Neural cell (in vitro differentiated cells): ENCODE measurements at regions not wholly inside any gene's neighbourhood (a gene's known extent, or its start where the extent isn't known, plus 50 kb on each side); places are given as distances from the start of the nearest gene placed in this dataset.

ENCODE experiments used
- H2AFZ ChIP-seq: fragments of 200-600, 300-800 bp; sonication (generic), shearing (Covaris generic); 2 replicates; pipeline ENCODE4 v1.6.0; 2014; ENCODE audit warnings: low read depth, mild to moderate bottlenecking, antibody characterized with exemption, low read length, moderate library complexity
- H3F3A ChIP-seq: fragments of 200-600 bp; shearing (Covaris generic); 2 replicates; pipeline ENCODE4 v1.6.1; 2016; ENCODE audit warnings: mild to moderate bottlenecking, moderate library complexity, mixed read lengths, antibody characterized with exemption, low read length; ENCODE audit not compliant: insufficient read depth, poor library complexity, severe bottlenecking
- H3K27ac ChIP-seq: fragments of 200-600, 300-800 bp; sonication (generic), shearing (Covaris generic); 2 replicates; pipeline ENCODE4 v1.5.1; 2014; ENCODE audit warnings: mild to moderate bottlenecking, low read length, moderate library complexity
- H3K27me3 ChIP-seq: fragments of 300-800, 200-600 bp; sonication (generic), shearing (Covaris generic); 2 replicates; pipeline ENCODE4 v1.6.0; 2014; ENCODE audit warnings: mild to moderate bottlenecking, low read depth, low read length, moderate library complexity; ENCODE audit not compliant: insufficient read depth
- H3K36me3 ChIP-seq: fragments of 300-800, 200-600 bp; sonication (generic), shearing (Covaris generic); 2 replicates; pipeline ENCODE4 v1.5.1; 2014; ENCODE audit warnings: mild to moderate bottlenecking, antibody characterized with exemption, low read length, moderate library complexity; ENCODE audit not compliant: insufficient read depth
- H3K4me2 ChIP-seq: fragments of 300-800, 200-600 bp; sonication (generic), shearing (Covaris generic); 2 replicates; pipeline ENCODE4 v1.6.0; 2014; ENCODE audit warnings: mild to moderate bottlenecking, low read length
- H3K4me3 ChIP-seq: fragments of 300-800, 200-600 bp; sonication (generic), shearing (Covaris generic); 2 replicates; pipeline ENCODE4 v1.5.1; 2014; ENCODE audit warnings: mild to moderate bottlenecking, low read length, moderate library complexity
- H3K79me2 ChIP-seq: fragments of 200-600 bp; shearing (Covaris generic); replicated peaks from 2 replicates; pipeline ENCODE4 v1.6.0; 2014; ENCODE audit warnings: mild to moderate bottlenecking, low read length, moderate library complexity; ENCODE audit not compliant: insufficient read depth
- H3K9ac ChIP-seq: fragments of 300-800, 200-600 bp; sonication (generic), shearing (Covaris generic); 2 replicates; pipeline ENCODE4 v1.6.1; 2016; ENCODE audit warnings: mild to moderate bottlenecking, low read length, mixed read lengths
- H3K9me2 ChIP-seq: fragments of 200-600 bp; shearing (Covaris generic); 2 replicates; pipeline ENCODE4 v1.6.1; 2016; ENCODE audit warnings: mild to moderate bottlenecking, low read length, mixed read lengths; ENCODE audit not compliant: insufficient read depth
- H3K9me3 ChIP-seq: fragments of 200-600, 300-800 bp; sonication (generic), shearing (Covaris generic); 2 replicates; pipeline ENCODE4 v1.6.1; 2016; ENCODE audit warnings: mild to moderate bottlenecking, mixed run types, low read length, moderate library complexity, mixed read lengths
- H4K20me1 ChIP-seq: fragments of 200-600 bp; shearing (Covaris generic); 2 replicates; pipeline ENCODE4 v1.6.1; 2016; ENCODE audit warnings: mild to moderate bottlenecking, mixed run types; ENCODE audit not compliant: insufficient read depth
- CTCF ChIP-seq: fragments of 450-650 bp; IDR thresholded peaks from 2 replicates; pipeline ENCODE4 v1.5.1; 2014; ENCODE audit warnings: antibody characterized with exemption, mild to moderate bottlenecking, moderate library complexity; ENCODE audit not compliant: poor library complexity, severe bottlenecking
- EP300 ChIP-seq: fragments of 450-650 bp; conservative IDR thresholded peaks from 2 replicates; pipeline ENCODE4 v1.6.1; 2014; ENCODE audit warnings: antibody characterized with exemption, mild to moderate bottlenecking, moderate library complexity; ENCODE audit not compliant: poor library complexity, severe bottlenecking
- EZH2 ChIP-seq: fragments of 200-600, 300-800 bp; shearing (Covaris generic), sonication (generic); IDR thresholded peaks from 2 replicates; pipeline ENCODE4 v1.6.1; 2014; ENCODE audit warnings: antibody characterized with exemption, low read length, borderline replicate concordance, mild to moderate bottlenecking; ENCODE audit not compliant: insufficient read depth, poor library complexity, severe bottlenecking
- MXI1 ChIP-seq: fragments of 450-650 bp; conservative IDR thresholded peaks from 2 replicates; pipeline ENCODE4 v1.6.1; 2014; ENCODE audit warnings: antibody characterized with exemption, mild to moderate bottlenecking; ENCODE audit not compliant: poor library complexity, severe bottlenecking
- POLR2AphosphoS5 ChIP-seq: IDR thresholded peaks from 2 replicates; pipeline ENCODE4 v1.6.1; 2012
- RAD21 ChIP-seq: fragments of 450-650 bp; conservative IDR thresholded peaks from 2 replicates; pipeline ENCODE4 v1.6.1; 2014; ENCODE audit warnings: antibody characterized with exemption, mild to moderate bottlenecking, moderate library complexity
- SMC3 ChIP-seq: fragments of 450-650 bp; conservative IDR thresholded peaks from 2 replicates; pipeline ENCODE4 v1.6.1; 2014; ENCODE audit warnings: antibody characterized with exemption, mild to moderate bottlenecking, moderate library complexity; ENCODE audit not compliant: poor library complexity
- TAF1 ChIP-seq: IDR thresholded peaks from 2 replicates; pipeline ENCODE4 v1.6.1; 2012; ENCODE audit warnings: low read depth
- TF ChIP-seq, protein P1 (sequence below): IDR thresholded peaks from 2 replicates; pipeline ENCODE4 v1.6.1; 2012; ENCODE audit warnings: borderline replicate concordance

- no peaks in the 10 kb centered on the region for H3K9me2 ChIP-seq
- H3F3A ChIP-seq: no peaks in the 10 kb centered on the region
- H3K79me2 ChIP-seq: no peaks in the 10 kb centered on the region
- H3K4me2 ChIP-seq: no peak overlapping the region
- no peaks in the 10 kb centered on the region for H4K20me1 ChIP-seq
- H3K27me3 ChIP-seq: no peaks in the 10 kb centered on the region
- H3K9me3 ChIP-seq: no peaks in the 10 kb centered on the region
- no peak overlapping the region for H2AFZ ChIP-seq
- no peak for TF ChIP-seq EP300
- TF ChIP-seq RAD21: no peak
- no peak for TF ChIP-seq SMC3
- TF ChIP-seq CTCF: no peak
- TF ChIP-seq EZH2: no peak
- TF ChIP-seq, protein P1, sequence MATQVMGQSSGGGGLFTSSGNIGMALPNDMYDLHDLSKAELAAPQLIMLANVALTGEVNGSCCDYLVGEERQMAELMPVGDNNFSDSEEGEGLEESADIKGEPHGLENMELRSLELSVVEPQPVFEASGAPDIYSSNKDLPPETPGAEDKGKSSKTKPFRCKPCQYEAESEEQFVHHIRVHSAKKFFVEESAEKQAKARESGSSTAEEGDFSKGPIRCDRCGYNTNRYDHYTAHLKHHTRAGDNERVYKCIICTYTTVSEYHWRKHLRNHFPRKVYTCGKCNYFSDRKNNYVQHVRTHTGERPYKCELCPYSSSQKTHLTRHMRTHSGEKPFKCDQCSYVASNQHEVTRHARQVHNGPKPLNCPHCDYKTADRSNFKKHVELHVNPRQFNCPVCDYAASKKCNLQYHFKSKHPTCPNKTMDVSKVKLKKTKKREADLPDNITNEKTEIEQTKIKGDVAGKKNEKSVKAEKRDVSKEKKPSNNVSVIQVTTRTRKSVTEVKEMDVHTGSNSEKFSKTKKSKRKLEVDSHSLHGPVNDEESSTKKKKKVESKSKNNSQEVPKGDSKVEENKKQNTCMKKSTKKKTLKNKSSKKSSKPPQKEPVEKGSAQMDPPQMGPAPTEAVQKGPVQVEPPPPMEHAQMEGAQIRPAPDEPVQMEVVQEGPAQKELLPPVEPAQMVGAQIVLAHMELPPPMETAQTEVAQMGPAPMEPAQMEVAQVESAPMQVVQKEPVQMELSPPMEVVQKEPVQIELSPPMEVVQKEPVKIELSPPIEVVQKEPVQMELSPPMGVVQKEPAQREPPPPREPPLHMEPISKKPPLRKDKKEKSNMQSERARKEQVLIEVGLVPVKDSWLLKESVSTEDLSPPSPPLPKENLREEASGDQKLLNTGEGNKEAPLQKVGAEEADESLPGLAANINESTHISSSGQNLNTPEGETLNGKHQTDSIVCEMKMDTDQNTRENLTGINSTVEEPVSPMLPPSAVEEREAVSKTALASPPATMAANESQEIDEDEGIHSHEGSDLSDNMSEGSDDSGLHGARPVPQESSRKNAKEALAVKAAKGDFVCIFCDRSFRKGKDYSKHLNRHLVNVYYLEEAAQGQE: no peak
- no peak for TF ChIP-seq MXI1
- H3K36me3 ChIP-seq: no peaks in the 10 kb centered on the region
- no peak overlapping the region for H3K4me3 ChIP-seq
- H3K27ac ChIP-seq: no peak overlapping the region
- no peak overlapping the region for H3K9ac ChIP-seq
These were observed 230.7 kb downstream of the DEPDC1B start for GRCh38 chr5:60469286-60469685.

DNA sequence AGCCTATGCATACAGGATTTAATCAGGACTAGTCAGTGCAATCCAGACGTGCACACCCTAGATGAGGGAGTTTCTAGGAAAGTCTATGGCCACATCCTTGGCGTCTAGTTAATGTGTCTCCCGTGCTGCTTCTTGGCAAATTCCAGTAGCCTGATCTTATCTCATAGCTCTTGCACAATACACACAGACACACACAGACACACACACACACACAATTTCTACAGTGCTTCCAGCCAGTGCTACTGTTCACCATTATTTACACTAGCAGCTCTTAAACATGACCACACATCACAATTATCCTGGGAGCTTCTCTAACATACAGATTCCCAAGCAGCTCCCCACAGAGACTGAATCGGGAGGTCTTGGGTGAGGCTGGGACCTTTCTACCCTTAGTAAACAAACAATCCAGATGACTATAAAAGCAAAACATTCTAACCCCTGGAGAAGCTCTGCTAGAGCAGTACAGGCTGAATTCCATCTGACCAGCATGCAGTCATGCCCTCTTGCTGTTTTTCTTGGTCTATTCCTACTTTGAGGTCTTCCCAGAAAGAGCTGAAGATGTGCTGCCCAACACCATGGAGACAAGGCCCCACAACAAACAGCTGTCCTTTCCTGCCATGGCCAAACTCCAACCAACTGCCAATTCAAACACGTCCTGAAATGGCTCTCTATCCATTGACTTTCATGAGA lies 236.6 kb downstream of the DEPDC1B start:
- no peaks in the 10 kb centered on the region for H3K9me3 ChIP-seq
- no peaks in the 10 kb centered on the region for H3K9me2 ChIP-seq
- no peaks in the 10 kb centered on the region for H4K20me1 ChIP-seq
- H3K27me3 ChIP-seq: no peaks in the 10 kb centered on the region
- no peaks in the 10 kb centered on the region for H3K36me3 ChIP-seq
- no peaks in the 10 kb centered on the region for H3K79me2 ChIP-seq
- H3K9ac ChIP-seq: no peak overlapping the region
- no peaks in the 10 kb centered on the region for H3F3A ChIP-seq
- no peak overlapping the region for H2AFZ ChIP-seq
- no peak overlapping the region for H3K4me2 ChIP-seq
- no peak overlapping the region for H3K27ac ChIP-seq
- no peak for TF ChIP-seq SMC3
- no peak for TF ChIP-seq TAF1
- TF ChIP-seq POLR2AphosphoS5: no peak
- TF ChIP-seq RAD21: no peak
- TF ChIP-seq, protein P1: no peak
- TF ChIP-seq CTCF: no peak
- TF ChIP-seq EZH2: no peak
- TF ChIP-seq EP300: no peak
- TF ChIP-seq MXI1: no peak
- no peak overlapping the region for H3K4me3 ChIP-seq
